K562 (cell line): ENCODE measurements at regions not wholly inside any gene's neighbourhood (a gene's known extent, or its start where the extent isn't known, plus 50 kb on each side); places are given as distances from the start of the nearest gene placed in this dataset.

ENCODE experiments used
- BHLHE40 ChIP-seq: IDR thresholded peaks from 2 replicates; pipeline ENCODE4 v1.6.1; 2011; ENCODE audit warnings: low read length, improper control_type of control experiment
- CHCHD3 ChIP-seq: fragments of 250-450 bp; sonication (Bioruptor Pico); IDR thresholded peaks from 2 replicates; pipeline ENCODE4 v2.1.2; 2022; ENCODE audit warnings: mild to moderate bottlenecking
- CHD2 ChIP-seq: IDR thresholded peaks from 2 replicates; pipeline ENCODE4 v1.6.1; 2011; ENCODE audit warnings: low read depth, low read length
- CSDE1 ChIP-seq, 2 experiments: fragments of 450-650 bp; IDR thresholded peaks; 2 replicates each; pipeline ENCODE4 v1.6.1; 2016; ENCODE audit warnings: mild to moderate bottlenecking in 1 of 2
- HCFC1 ChIP-seq: IDR thresholded peaks from 2 replicates; pipeline ENCODE4 v1.6.1; 2012; ENCODE audit warnings: low read depth, low read length, improper control_type of control experiment
- HEY1 ChIP-seq: fragments of 250-450 bp; sonication (Bioruptor Pico); IDR thresholded peaks from 2 replicates; pipeline ENCODE4 v1.5.0; 2020; ENCODE audit warnings: mild to moderate bottlenecking, moderate library complexity, borderline replicate concordance
- MTA3 ChIP-seq: fragments of 450-650 bp; formaldehyde crosslinking; IDR thresholded peaks from 2 replicates; pipeline ENCODE4 v1.6.1; 2017; ENCODE audit warnings: mild to moderate bottlenecking, borderline replicate concordance
- PCBP2 ChIP-seq: fragments of 200-400 bp; formaldehyde crosslinking; IDR thresholded peaks from 2 replicates; pipeline ENCODE4 v1.6.1; 2018; ENCODE audit warnings: low read length, low read depth, mild to moderate bottlenecking, moderate library complexity; ENCODE audit not compliant: poor library complexity, severe bottlenecking
- PHF8 ChIP-seq: fragments of 200-600 bp; sonication (generic); IDR thresholded peaks from 2 replicates; pipeline ENCODE4 v1.6.1; 2012; ENCODE audit warnings: mixed run types, mild to moderate bottlenecking, inconsistent platforms, low read length, moderate library complexity, borderline replicate concordance
- RCOR1 ChIP-seq, 2 experiments: IDR thresholded peaks; 2 replicates each; pipeline ENCODE4 v1.6.1; 2012; ENCODE audit warnings: low read depth in 2 of 2, low read length in 2 of 2, borderline replicate concordance in 1 of 2, improper control_type of control experiment in 1 of 2
- RNF2 ChIP-seq: sonication (generic); IDR thresholded peaks from 2 replicates; pipeline ENCODE4 v1.6.1; 2016
- TEAD2 ChIP-seq: fragments of 450-650 bp; IDR thresholded peaks from 2 replicates; pipeline ENCODE4 v1.6.1; 2016; ENCODE audit warnings: missing genetic modification characterization, control low read depth, missing compliant biosample characterization
- ZNF583 ChIP-seq: fragments of 250-450 bp; sonication (Bioruptor Pico); IDR thresholded peaks from 2 replicates; pipeline ENCODE4 v1.4.0; 2020
- TF ChIP-seq, protein P1 (sequence below): fragments of 450-650 bp; IDR thresholded peaks from 2 replicates; pipeline ENCODE4 v1.6.1; 2017; ENCODE audit warnings: antibody characterized with exemption, mild to moderate bottlenecking
- TF ChIP-seq, protein P2 (sequence below): sonication (generic); formaldehyde crosslinking; IDR thresholded peaks from 2 replicates; pipeline ENCODE4 v1.8.0; 2022; ENCODE audit warnings: missing genetic modification reagents, mild to moderate bottlenecking, borderline replicate concordance
- TF ChIP-seq, protein P3 (sequence below): fragments of 450-650 bp; IDR thresholded peaks from 2 replicates; pipeline ENCODE4 v1.7.0; 2016; ENCODE audit warnings: borderline replicate concordance
- TF ChIP-seq, protein P4 (sequence below): fragments of 450-650 bp; IDR thresholded peaks from 2 replicates; pipeline ENCODE4 v1.7.1; 2018; ENCODE audit warnings: mild to moderate bottlenecking, low read depth; ENCODE audit not compliant: partially characterized antibody

DNA sequence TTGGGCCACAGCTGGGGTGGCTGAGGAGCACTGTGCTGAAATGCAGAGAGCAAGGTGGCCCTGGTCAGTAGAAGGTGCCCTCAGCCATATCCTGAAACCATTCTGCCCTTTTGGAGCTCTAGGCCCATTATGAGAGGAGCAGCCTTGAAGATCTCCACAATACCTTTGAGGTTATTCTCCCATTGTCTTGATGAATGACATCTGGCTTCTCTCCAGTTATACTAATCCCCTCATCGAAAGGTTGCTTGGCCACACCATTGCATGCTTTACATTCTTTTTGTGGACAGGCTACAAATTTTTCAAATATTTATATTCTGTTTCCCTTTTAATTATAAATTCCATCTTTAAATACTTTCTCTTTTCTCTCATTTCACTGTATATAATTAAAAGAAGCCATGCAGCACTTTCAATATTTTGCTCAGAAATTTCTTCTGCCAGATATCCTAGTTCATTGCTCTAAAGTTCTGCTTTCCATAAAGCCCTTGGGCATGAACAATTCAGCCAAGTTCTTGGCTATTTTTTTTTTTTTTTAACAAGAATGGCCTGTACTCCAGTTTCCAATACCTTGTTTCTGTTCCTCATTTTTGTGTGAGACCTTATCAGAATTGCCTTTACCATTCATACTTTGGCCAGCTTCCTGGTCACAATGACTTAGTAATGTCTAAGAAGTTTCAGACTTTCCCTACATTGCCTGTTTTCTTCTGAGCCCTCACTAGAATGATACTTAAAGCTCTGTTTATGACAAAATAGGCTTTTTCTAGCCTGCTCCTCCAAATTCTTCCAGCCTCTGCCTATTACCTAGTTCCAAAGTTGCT lies 138.9 kb upstream of the SGO1 start (continued):
- TF ChIP-seq, protein P1, sequence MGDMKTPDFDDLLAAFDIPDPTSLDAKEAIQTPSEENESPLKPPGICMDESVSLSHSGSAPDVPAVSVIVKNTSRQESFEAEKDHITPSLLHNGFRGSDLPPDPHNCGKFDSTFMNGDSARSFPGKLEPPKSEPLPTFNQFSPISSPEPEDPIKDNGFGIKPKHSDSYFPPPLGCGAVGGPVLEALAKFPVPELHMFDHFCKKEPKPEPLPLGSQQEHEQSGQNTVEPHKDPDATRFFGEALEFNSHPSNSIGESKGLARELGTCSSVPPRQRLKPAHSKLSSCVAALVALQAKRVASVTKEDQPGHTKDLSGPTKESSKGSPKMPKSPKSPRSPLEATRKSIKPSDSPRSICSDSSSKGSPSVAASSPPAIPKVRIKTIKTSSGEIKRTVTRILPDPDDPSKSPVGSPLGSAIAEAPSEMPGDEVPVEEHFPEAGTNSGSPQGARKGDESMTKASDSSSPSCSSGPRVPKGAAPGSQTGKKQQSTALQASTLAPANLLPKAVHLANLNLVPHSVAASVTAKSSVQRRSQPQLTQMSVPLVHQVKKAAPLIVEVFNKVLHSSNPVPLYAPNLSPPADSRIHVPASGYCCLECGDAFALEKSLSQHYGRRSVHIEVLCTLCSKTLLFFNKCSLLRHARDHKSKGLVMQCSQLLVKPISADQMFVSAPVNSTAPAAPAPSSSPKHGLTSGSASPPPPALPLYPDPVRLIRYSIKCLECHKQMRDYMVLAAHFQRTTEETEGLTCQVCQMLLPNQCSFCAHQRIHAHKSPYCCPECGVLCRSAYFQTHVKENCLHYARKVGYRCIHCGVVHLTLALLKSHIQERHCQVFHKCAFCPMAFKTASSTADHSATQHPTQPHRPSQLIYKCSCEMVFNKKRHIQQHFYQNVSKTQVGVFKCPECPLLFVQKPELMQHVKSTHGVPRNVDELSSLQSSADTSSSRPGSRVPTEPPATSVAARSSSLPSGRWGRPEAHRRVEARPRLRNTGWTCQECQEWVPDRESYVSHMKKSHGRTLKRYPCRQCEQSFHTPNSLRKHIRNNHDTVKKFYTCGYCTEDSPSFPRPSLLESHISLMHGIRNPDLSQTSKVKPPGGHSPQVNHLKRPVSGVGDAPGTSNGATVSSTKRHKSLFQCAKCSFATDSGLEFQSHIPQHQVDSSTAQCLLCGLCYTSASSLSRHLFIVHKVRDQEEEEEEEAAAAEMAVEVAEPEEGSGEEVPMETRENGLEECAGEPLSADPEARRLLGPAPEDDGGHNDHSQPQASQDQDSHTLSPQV = peak; percentile 71
- TF ChIP-seq, protein P2, sequence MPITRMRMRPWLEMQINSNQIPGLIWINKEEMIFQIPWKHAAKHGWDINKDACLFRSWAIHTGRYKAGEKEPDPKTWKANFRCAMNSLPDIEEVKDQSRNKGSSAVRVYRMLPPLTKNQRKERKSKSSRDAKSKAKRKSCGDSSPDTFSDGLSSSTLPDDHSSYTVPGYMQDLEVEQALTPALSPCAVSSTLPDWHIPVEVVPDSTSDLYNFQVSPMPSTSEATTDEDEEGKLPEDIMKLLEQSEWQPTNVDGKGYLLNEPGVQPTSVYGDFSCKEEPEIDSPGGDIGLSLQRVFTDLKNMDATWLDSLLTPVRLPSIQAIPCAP (CRISPR knock-in tag) = no peak
- TF ChIP-seq PHF8 = no peak
- TF ChIP-seq HCFC1 = no peak
- TF ChIP-seq, protein P3, sequence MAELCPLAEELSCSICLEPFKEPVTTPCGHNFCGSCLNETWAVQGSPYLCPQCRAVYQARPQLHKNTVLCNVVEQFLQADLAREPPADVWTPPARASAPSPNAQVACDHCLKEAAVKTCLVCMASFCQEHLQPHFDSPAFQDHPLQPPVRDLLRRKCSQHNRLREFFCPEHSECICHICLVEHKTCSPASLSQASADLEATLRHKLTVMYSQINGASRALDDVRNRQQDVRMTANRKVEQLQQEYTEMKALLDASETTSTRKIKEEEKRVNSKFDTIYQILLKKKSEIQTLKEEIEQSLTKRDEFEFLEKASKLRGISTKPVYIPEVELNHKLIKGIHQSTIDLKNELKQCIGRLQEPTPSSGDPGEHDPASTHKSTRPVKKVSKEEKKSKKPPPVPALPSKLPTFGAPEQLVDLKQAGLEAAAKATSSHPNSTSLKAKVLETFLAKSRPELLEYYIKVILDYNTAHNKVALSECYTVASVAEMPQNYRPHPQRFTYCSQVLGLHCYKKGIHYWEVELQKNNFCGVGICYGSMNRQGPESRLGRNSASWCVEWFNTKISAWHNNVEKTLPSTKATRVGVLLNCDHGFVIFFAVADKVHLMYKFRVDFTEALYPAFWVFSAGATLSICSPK = no peak
- no peak for TF ChIP-seq PCBP2
- no peak for TF ChIP-seq BHLHE40
- TF ChIP-seq RCOR1 (IDR thresholded peaks at IDR 0.05; ENCODE audit: borderline replicate concordance in 1 of 2, low read depth in 2 of 2, low read length in 2 of 2) = 0 out of 4 replicates have a peak, but pooled peaks of 1 of the 2 experiments have one; percentile 25
- no peak for TF ChIP-seq ZNF583 (CRISPR knock-in tag)
- TF ChIP-seq RNF2 = no peak
- no peak for TF ChIP-seq CHD2
- no peak for TF ChIP-seq MTA3
- no peak for TF ChIP-seq CSDE1 (IDR thresholded peaks at IDR 0.05)
- TF ChIP-seq CHCHD3 (CRISPR knock-in tag) = no peak
- TF ChIP-seq, protein P4, sequence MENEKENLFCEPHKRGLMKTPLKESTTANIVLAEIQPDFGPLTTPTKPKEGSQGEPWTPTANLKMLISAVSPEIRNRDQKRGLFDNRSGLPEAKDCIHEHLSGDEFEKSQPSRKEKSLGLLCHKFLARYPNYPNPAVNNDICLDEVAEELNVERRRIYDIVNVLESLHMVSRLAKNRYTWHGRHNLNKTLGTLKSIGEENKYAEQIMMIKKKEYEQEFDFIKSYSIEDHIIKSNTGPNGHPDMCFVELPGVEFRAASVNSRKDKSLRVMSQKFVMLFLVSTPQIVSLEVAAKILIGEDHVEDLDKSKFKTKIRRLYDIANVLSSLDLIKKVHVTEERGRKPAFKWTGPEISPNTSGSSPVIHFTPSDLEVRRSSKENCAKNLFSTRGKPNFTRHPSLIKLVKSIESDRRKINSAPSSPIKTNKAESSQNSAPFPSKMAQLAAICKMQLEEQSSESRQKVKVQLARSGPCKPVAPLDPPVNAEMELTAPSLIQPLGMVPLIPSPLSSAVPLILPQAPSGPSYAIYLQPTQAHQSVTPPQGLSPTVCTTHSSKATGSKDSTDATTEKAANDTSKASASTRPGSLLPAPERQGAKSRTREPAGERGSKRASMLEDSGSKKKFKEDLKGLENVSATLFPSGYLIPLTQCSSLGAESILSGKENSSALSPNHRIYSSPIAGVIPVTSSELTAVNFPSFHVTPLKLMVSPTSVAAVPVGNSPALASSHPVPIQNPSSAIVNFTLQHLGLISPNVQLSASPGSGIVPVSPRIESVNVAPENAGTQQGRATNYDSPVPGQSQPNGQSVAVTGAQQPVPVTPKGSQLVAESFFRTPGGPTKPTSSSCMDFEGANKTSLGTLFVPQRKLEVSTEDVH = no peak
- no peak for TF ChIP-seq TEAD2
- TF ChIP-seq HEY1 (CRISPR knock-in tag) = no peak
